Testis (tissue), 2 donors: ENCODE measurements at regions not wholly inside any gene's neighbourhood (a gene's known extent, or its start where the extent isn't known, plus 50 kb on each side); places are given as distances from the start of the nearest gene placed in this dataset.

Experiments used
- DNase-seq: peaks from one replicate; pipeline ENCODE4 v3.0.0-alpha.2; 2019
- H3K27ac ChIP-seq, 2 donors: fragments of 200-600 bp; sonication (generic); one replicate each; pipeline ENCODE4 v1.5.1; 2019
- H3K27me3 ChIP-seq: fragments of 200-600 bp; sonication (generic); one replicate; pipeline ENCODE4 v1.5.1; 2019
- H3K36me3 ChIP-seq: fragments of 200-600 bp; sonication (generic); one replicate; pipeline ENCODE4 v1.5.1; 2017; ENCODE audit warnings: low read depth; ENCODE audit errors: missing control alignments
- H3K4me1 ChIP-seq: fragments of 200-600 bp; sonication (generic); one replicate; pipeline ENCODE4 v1.5.1; 2019
- H3K4me3 ChIP-seq, 2 donors: fragments of 200-600 bp; sonication (generic); one replicate each; pipeline ENCODE4 v1.5.1; 2017 to 2019
- H3K9me3 ChIP-seq: fragments of 200-600 bp; sonication (generic); one replicate; pipeline ENCODE4 v1.5.1; 2017
- POLR2A ChIP-seq: fragments of 450-650 bp; IDR thresholded peaks from one replicate; pipeline ENCODE4 v1.6.1; 2017; ENCODE audit warnings: antibody characterized with exemption, mild to moderate bottlenecking, moderate library complexity
- WGBS, 2 donors: methylation state at CpG; one replicate each; pipeline ENCODE4 v1.1.5; 2018; 5-methylcytosine and 5-hydroxymethylcytosine counted together
- intact Hi-C: fragments of 100-400 bp; cut with DNase I; formaldehyde crosslinking; loops from one replicate; pipeline ENCODE4 v1.15.1; 2023; ENCODE audit warnings: low total_unique reads
- TF ChIP-seq, protein P1 (sequence below), 3 experiments: fragments of 450-650 bp in 2 of 3; fragments of 200-600 bp in 1 of 3; sonication (generic) in 1 of 3; IDR thresholded peaks; one replicate each; pipeline ENCODE4 v1.5.1; 2016 to 2019; ENCODE audit warnings: antibody characterized with exemption in 3 of 3, mild to moderate bottlenecking in 2 of 3, moderate library complexity in 1 of 3

DNA sequence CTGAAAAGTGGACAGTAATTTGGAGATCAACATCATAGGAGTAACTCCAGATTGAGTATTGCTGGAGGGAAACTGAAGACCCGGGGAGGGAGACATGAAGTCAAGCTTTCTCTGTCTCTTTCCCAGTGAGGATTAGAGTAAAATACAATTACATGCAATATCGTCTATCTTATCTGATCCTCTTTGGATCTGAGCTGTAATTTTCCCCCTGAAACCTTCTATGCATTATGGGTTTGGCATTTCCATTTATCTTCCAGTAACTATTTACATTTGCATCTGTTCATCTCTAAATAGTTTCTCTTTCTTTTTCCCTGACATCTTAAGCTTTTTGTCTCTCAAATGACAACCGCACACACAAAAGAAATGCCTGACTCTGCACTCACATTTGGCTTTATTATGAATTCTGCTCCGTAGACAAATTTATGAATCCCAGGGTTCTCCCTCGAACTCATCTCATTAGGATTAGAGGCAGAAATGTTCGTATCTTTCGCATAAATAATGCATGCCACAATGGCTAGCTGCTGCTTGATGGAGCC is 113.1 kb downstream of the SPP2 start:
- Histone ChIP-seq H3K36me3 (no peaks in the 10 kb centered on the region), H3K9me3 (no peaks in the 10 kb centered on the region), H3K27me3 (no peaks in the 10 kb centered on the region), H3K27ac (no peak overlapping the region), H3K4me1 (no peaks in the 10 kb centered on the region), H3K4me3 (no peak overlapping the region)
- TF ChIP-seq, protein P1, sequence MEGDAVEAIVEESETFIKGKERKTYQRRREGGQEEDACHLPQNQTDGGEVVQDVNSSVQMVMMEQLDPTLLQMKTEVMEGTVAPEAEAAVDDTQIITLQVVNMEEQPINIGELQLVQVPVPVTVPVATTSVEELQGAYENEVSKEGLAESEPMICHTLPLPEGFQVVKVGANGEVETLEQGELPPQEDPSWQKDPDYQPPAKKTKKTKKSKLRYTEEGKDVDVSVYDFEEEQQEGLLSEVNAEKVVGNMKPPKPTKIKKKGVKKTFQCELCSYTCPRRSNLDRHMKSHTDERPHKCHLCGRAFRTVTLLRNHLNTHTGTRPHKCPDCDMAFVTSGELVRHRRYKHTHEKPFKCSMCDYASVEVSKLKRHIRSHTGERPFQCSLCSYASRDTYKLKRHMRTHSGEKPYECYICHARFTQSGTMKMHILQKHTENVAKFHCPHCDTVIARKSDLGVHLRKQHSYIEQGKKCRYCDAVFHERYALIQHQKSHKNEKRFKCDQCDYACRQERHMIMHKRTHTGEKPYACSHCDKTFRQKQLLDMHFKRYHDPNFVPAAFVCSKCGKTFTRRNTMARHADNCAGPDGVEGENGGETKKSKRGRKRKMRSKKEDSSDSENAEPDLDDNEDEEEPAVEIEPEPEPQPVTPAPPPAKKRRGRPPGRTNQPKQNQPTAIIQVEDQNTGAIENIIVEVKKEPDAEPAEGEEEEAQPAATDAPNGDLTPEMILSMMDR (IDR thresholded peaks at IDR 0.05): no peak
- TF ChIP-seq POLR2A: no peak
- WGBS, 2 donors: 86 to 89% methylated on average over 7 of the region's 7 CpGs
- intact Hi-C loops: no loop called here
- DNase-seq: no peak

- Histone ChIP-seq H3K27ac (no peak overlapping the region), H3K4me3 (no peak overlapping the region), H3K4me1 (no peaks in the 10 kb centered on the region), H3K27me3 (no peaks in the 10 kb centered on the region), H3K9me3 (no peaks in the 10 kb centered on the region), H3K36me3 (no peaks in the 10 kb centered on the region)
- no peak for DNase-seq
- 71 to 80% methylated on average over 1 of the region's 1 CpG for WGBS, 2 donors
- no peak for TF ChIP-seq POLR2A
- intact Hi-C loops: no loop called here
Measured at GRCh38 chr2:234162861-234163260, 112.4 kb downstream of the SPP2 start.

GRCh38 chr2:234161932-234162331 is 111.4 kb downstream of the SPP2 start:
- no peak for DNase-seq
- TF ChIP-seq, protein P1 (IDR thresholded peaks at IDR 0.05): no peak
- intact Hi-C loops: no loop called here
- Histone ChIP-seq H3K27me3 (no peaks in the 10 kb centered on the region), H3K27ac (no peak overlapping the region), H3K9me3 (no peaks in the 10 kb centered on the region), H3K4me1 (no peaks in the 10 kb centered on the region), H3K36me3 (no peaks in the 10 kb centered on the region), H3K4me3 (no peak overlapping the region)
- WGBS, 2 donors: 86 to 93% methylated on average over 6 of the region's 6 CpGs

GRCh38 chr2:234158812-234159211 is 108.3 kb downstream of the SPP2 start:
- TF ChIP-seq, protein P1 (IDR thresholded peaks at IDR 0.05): no peak
- no peak for TF ChIP-seq POLR2A
- 88 to 95% methylated on average over 4 of the region's 4 CpGs for WGBS, 2 donors
- Histone ChIP-seq H3K4me3 (no peak overlapping the region), H3K27ac (no peak overlapping the region), H3K9me3 (no peaks in the 10 kb centered on the region), H3K27me3 (no peaks in the 10 kb centered on the region), H3K4me1 (no peaks in the 10 kb centered on the region), H3K36me3 (no peaks in the 10 kb centered on the region)
- intact Hi-C loops: no loop called here
- no peak for DNase-seq

DNA sequence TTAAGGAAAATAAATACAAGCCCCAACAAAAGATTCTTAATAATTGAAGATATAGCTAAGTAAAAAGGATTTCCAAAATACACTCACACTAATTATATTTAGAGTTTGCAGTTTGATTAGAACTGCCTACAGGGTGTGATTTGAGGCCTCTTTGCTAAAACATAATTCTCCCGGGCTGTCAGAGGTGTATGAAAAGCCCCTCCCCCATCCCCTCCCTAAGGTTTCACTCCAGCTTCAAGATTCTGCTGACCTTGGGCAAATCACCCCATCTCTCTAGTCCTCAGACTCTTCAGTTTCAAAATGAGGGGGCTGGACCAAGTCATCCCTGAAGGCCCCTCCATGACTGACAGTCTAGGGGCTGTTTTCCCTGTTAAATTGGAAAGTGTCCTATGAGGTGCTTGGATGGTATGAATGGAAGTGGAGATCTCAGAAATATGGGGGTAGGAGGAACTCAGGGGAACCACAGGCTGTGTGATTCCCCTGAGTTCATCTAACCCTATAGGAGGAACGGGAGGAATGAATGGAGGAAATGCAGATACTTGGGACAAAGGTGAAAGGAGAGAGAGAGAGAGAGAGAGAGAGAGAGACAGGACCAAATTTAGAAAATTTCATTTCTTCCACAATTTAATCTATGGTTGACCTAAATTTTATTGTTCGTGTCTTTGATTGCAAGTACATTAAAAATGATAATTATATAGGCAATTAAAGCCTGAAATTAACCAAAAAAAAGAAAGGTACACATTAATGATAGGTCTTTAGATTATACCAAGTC is 107.5 kb downstream of the SPP2 start:
- Histone ChIP-seq H3K36me3 (no peaks in the 10 kb centered on the region), H3K27ac (no peak overlapping the region), H3K27me3 (no peaks in the 10 kb centered on the region), H3K4me3 (no peak overlapping the region), H3K4me1 (no peaks in the 10 kb centered on the region), H3K9me3 (no peaks in the 10 kb centered on the region)
- intact Hi-C loops: no loop called here
- WGBS, 2 donors: 50 to 51% methylated on average over 3 of the region's 3 CpGs
- TF ChIP-seq, protein P1 (IDR thresholded peaks at IDR 0.05): no peak
- no peak for TF ChIP-seq POLR2A
- no peak for DNase-seq
